ENCODE measurements at regions not wholly inside any gene's neighbourhood (a gene's known extent, or its start where the extent isn't known, plus 50 kb on each side); places are given as distances from the start of the nearest gene placed in this dataset.

GRCh38 chr1:98386675-98387440 is 274.7 kb upstream of the SNX7 start:
- no peak for TF ChIP-seq CTCF (IDR thresholded peaks at IDR 0.05)

GRCh38 chr1:98385652-98386051 is 275.9 kb upstream of the SNX7 start:
- Histone ChIP-seq H3K4me1 (peaks cover 8% of the 10 kb centered on the region), H3K9me3 (no peaks in the 10 kb centered on the region), H3K27me3 (no peaks in the 10 kb centered on the region), H3K4me3 (no peak overlapping the region), H3K36me3 (no peaks in the 10 kb centered on the region), H3K27ac (no peak overlapping the region)
- DNase-seq (no peak), ATAC-seq (no peak)
- intact Hi-C loops (cut with DNase I): no loop called here
- TF ChIP-seq CTCF (IDR thresholded peaks at IDR 0.05): no peak

More at GRCh38 chr1:98386675-98387440, 274.7 kb upstream of the SNX7 start:
- no peak overlapping the region for H3K4me3 ChIP-seq
- H3K27ac ChIP-seq: no peak overlapping the region
- intact Hi-C loops (cut with DNase I): no loop called here
- no peaks in the 10 kb centered on the region for H3K27me3 ChIP-seq
- peaks cover 8% of the 10 kb centered on the region for H3K4me1 ChIP-seq
- ATAC-seq: no peak
- H3K9me3 ChIP-seq: no peaks in the 10 kb centered on the region
- DNase-seq: no peak
- no peaks in the 10 kb centered on the region for H3K36me3 ChIP-seq

GRCh38 chr1:98384461-98385141 is 276.9 kb upstream of the SNX7 start:
- Histone ChIP-seq H3K36me3 (no peaks in the 10 kb centered on the region), H3K27ac (no peak overlapping the region), H3K9me3 (no peaks in the 10 kb centered on the region), H3K4me1 (peaks cover 8% of the 10 kb centered on the region), H3K4me3 (no peak overlapping the region), H3K27me3 (no peaks in the 10 kb centered on the region)
- no peak for TF ChIP-seq CTCF (IDR thresholded peaks at IDR 0.05)
- ATAC-seq (no peak), DNase-seq (no peak)
- intact Hi-C loops (cut with DNase I): no loop called here

- no peak for TF ChIP-seq CTCF (IDR thresholded peaks at IDR 0.05)
- Histone ChIP-seq H3K4me3 (no peak overlapping the region), H3K36me3 (no peaks in the 10 kb centered on the region), H3K27me3 (no peaks in the 10 kb centered on the region), H3K4me1 (peaks cover 4% of the 10 kb centered on the region), H3K9me3 (no peaks in the 10 kb centered on the region), H3K27ac (no peak overlapping the region)
- intact Hi-C loops (cut with DNase I): no loop called here
- DNase-seq (no peak), ATAC-seq (no peak)
Observed at GRCh38 chr1:98382986-98383740, 278.4 kb upstream of the SNX7 start.

- H3K9me3 ChIP-seq: no peaks in the 10 kb centered on the region
- H3K4me3 ChIP-seq: no peak overlapping the region
- no peaks in the 10 kb centered on the region for H3K27me3 ChIP-seq
- H3K4me1 ChIP-seq: no peaks in the 10 kb centered on the region
- DNase-seq (no peak), ATAC-seq (no peak)
- no peaks in the 10 kb centered on the region for H3K36me3 ChIP-seq
- TF ChIP-seq CTCF (IDR thresholded peaks at IDR 0.05): no peak
- H3K27ac ChIP-seq: no peak overlapping the region
- intact Hi-C loops (cut with DNase I): no loop called here
Observed at GRCh38 chr1:98382586-98382985, 278.9 kb upstream of the SNX7 start.
